ENCODE measurements at regions not wholly inside any gene's neighbourhood (a gene's known extent, or its start where the extent isn't known, plus 50 kb on each side); places are given as distances from the start of the nearest gene placed in this dataset.

GRCh38 chr15:38672814-38673670, 108.4 kb upstream of the RASGRP1 start:
- no peak for DNase-seq (ENCODE audit: low spot score)

- DNase-seq (ENCODE audit: low spot score), result no peak
Measured at GRCh38 chr15:38674448-38674847, 109.8 kb upstream of the RASGRP1 start.

GRCh38 chr15:38678281-38678680, 113.7 kb upstream of the RASGRP1 start:
- DNase-seq (ENCODE audit: low spot score), result no peak

- no peak for DNase-seq (ENCODE audit: low spot score)
Measured at GRCh38 chr15:38680775-38681174, 116.2 kb upstream of the RASGRP1 start.

GRCh38 chr15:38682363-38682762, 117.7 kb upstream of the RASGRP1 start:
- DNase-seq (ENCODE audit: low spot score), result no peak

GRCh38 chr15:38682861-38683260, 118.2 kb upstream of the RASGRP1 start:
- no peak for DNase-seq (ENCODE audit: low spot score)

- DNase-seq (ENCODE audit: low spot score), result no peak
Measured at GRCh38 chr15:38683382-38684242, 119.0 kb upstream of the RASGRP1 start.

GRCh38 chr15:38684440-38685010, 119.9 kb upstream of the RASGRP1 start:
- DNase-seq (ENCODE audit: low spot score), result no peak

- DNase-seq (ENCODE audit: low spot score), result no peak
Measured at GRCh38 chr15:38685686-38686339, 121.2 kb upstream of the RASGRP1 start.

GRCh38 chr15:38687340-38687739, 122.7 kb upstream of the RASGRP1 start:
- DNase-seq (ENCODE audit: low spot score), result no peak

- DNase-seq (ENCODE audit: low spot score), result no peak
Measured at GRCh38 chr15:38687775-38688495, 123.3 kb upstream of the RASGRP1 start.

GRCh38 chr15:38688761-38689160, 124.1 kb upstream of the RASGRP1 start:
- DNase-seq (ENCODE audit: low spot score), result no peak

GRCh38 chr15:38689522-38689921, 124.9 kb upstream of the RASGRP1 start:
- DNase-seq (ENCODE audit: low spot score), result no peak

- no peak for DNase-seq (ENCODE audit: low spot score)
Measured at GRCh38 chr15:38690216-38690615, 125.6 kb upstream of the RASGRP1 start.

GRCh38 chr15:38690719-38691332, 126.2 kb upstream of the RASGRP1 start:
- peak; percentile 10 for DNase-seq (ENCODE audit: low spot score)

- DNase-seq (ENCODE audit: low spot score), result no peak
Measured at GRCh38 chr15:38691377-38691776, 126.8 kb upstream of the RASGRP1 start.

GRCh38 chr15:38691965-38692788, 127.6 kb upstream of the RASGRP1 start:
- no peak for DNase-seq (ENCODE audit: low spot score)

- no peak for DNase-seq (ENCODE audit: low spot score)
Measured at GRCh38 chr15:38692789-38693062, 128.1 kb upstream of the RASGRP1 start.

- DNase-seq (ENCODE audit: low spot score), result no peak
Measured at GRCh38 chr15:38695249-38696108, 130.9 kb upstream of the RASGRP1 start.
